NCI-H460 (cell line): ENCODE measurements at regions not wholly inside any gene's neighbourhood (a gene's known extent, or its start where the extent isn't known, plus 50 kb on each side); places are given as distances from the start of the nearest gene placed in this dataset.
"Not testable (repeated sequence)": the region's sequence is repeated elsewhere in the genome, so short reads cannot be mapped to it uniquely, and the experiment has no call there.

Source experiments
- DNase-seq: peaks from one replicate; pipeline ENCODE4 v3.0.0-alpha.2; 2016; ENCODE audit warnings: low read depth; ENCODE audit errors: extremely low read depth

DNA sequence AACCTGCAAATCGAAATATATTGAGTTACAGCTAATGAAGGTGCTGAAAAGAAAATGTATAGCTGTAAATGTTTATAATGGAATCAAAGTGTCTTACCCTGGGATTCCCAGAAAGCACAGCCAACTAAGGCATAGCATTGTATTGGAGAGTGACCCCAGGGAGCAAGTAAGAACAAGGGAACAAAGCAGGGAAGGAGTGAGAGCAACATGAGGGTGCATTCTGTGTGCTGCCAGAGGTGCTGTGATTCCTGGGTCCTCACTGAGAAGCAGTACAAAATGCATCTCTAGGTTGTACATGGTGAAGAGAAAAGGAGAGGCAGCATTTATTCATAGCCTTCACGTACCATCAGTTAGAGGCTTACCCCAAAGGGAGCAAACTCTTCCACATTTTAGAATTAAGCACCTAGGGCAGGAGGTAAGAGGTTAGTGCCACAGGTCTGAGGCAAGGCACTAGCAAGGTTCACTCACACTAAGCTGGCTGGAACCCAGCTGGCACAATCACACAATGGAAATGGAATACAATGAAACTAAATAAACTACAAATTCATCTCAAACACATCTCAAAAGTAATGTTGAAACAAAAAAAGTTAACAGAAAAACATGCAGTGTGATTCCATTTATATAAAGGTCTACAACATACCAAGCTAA lies 151.5 kb upstream of the C2CD4B start:
- no peak for DNase-seq

DNA sequence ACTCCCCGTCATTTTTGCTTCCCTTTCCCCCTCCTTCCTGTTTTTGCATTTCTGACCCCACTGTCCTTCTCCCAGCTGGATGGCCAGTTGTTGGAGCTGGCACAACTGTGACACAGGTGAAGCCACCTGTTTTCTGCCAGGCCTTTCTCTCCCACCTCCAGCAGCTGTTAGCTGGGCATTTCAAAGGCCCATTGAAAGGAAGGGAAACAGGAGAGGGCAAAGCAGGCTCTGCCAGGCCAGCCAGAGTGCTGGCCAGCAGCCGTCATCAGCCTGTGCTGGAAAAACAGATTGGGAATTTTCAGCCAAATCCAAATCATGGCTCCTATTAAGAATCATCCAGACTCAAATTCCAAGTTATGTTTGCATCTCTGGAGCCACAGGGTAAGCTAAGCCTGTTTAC lies 155.2 kb upstream of the C2CD4B start:
- no peak for DNase-seq

DNA sequence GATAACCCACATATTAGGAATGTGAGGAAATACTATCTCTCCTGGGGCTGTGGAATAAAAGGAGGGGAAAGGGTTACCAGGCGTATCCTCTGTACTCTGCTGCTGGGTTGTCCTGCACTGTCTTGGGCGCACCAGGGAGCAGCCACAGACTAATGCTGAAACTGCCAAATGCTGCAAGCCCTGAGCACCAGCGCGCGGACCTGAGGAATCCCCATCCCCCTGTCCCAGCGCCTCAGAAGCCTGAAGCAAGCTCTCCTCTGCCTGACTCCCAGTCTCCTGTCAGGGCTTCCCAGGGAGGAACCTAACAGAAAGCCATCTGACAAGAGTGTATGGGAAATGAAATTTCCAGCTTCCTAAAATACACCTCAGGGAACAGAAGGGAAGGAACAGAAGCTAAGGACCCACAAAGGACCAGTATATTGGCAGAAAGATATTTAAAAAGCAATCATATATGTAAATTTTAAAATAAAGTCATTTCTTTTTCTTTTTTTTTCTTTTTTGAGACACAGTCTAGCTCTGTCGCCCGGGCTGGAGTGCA lies 158.3 kb upstream of the C2CD4B start:
- no peak for DNase-seq

DNA sequence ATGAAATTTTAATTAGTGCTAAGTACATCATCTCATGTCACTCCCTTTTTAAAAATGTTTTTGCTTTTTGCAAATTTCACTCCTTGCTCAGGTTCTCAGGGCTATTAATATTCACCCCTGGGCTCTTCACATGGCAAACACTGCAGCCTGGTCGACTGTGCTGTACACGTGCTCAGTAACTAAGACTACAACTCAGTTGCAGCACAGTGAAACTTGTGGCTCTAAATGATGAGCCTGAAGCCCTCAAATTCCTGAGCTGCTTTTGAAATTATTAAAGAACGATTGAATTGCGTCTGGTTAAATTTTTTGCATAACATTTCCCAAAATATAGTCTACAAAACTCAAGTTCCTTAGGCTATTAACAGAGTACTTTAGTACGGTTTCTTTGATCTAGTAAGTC lies 159.3 kb upstream of the C2CD4B start:
- DNase-seq, result no peak

DNA sequence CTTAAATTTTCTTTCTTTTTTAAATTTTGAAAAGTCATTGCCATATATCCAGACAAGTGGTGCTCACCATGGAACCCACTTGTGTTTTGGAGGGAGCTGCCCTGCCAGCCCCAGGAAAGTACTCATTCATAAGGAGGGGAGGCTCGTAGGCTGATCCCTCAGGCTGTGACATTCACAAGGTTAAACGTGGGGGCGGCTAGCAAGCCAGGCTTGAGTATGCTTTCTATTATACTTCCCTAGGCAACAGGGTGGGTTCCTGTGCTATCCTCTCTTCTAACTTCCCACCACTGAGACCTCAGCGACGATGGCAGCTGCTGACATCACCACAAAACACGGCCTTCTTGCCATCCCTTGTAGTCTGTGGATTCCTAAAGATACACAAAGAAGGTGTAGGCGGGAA lies 160.5 kb upstream of the C2CD4B start:
- DNase-seq, result no peak

DNA sequence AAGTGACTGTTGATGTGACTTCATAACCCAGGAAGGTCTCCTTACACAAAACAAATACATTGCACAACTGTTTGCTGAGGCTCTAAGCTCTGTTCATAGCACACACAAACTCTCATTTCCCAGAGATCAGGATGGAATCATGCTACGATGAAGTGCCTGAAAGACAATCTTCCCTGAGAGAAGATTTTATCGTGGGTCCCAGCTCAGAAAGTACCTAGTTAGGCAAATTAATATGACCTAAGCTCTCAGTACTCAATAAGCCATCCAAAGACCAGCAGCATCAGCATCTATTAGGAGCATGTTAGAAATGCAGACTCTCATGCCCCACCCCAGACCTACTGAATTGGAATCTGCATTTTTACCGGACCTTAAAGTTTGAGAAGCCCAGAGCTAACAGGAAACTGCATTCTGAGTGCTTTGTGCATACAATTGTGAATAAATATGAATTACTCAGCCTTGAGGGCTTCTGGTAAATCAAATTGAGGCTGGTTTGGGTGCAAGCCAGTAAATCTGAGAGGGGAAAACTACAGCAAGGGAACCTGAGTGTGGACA lies 161.5 kb upstream of the C2CD4B start:
- no peak for DNase-seq

DNA sequence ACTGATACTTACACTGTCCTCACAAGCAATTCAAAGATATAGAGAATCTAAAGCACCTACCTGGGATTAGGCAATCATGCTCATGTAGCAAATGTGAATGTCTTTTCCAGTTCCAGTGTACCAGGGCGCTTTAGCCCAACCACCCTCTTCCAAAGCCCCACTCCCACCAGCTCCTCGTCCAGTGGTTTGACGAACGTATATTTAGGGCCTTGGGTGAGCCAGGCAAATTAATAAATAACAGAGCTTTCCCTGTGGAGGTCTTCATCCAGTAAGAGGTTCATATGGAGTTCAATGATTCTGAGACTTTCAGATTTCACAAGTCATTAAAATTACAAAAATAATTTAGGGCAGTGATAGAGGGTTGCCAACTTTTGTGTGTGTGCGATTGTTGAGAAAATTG lies 162.3 kb upstream of the C2CD4B start:
- DNase-seq, result no peak

DNA sequence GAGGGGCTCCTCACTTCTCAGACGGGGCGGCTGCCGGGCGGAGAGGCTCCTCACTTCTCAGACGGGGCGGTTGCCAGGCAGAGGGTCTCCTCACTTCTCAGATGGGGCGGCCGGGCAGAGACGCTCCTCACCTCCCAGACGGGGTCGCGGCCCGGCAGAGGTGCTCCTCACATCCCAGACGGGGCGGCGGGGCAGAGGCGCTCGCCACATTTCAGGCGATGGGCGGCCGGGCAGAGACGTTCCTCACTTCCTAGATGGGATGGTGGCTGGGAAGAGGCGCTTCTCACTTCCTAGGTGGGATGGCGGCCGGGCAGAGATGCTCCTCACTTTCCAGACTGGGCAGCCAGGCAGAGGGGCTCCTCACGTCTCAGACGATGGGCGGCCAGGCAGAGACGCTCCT lies 167.4 kb upstream of the C2CD4B start:
- not testable (repeated sequence) for DNase-seq

DNA sequence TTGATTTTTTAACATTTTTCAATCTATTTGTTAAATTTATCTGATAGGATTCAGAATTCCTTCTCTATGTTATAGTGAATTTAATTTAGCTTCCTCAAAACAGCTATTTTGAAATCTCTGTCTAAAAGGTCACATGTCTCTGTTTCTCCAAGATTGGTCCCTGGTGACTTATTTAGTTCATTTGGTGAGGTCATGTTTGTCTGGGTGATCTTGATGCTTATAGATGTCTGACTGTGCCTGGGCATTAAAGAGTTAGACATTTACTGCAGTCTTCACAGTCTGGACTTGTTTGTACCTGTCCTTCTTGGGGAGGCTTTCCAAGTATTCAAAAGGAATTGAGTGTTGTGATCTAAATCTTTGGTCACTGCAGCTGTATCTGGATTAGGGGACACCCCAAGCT lies 169.5 kb upstream of the C2CD4B start:
- no peak for DNase-seq

DNA sequence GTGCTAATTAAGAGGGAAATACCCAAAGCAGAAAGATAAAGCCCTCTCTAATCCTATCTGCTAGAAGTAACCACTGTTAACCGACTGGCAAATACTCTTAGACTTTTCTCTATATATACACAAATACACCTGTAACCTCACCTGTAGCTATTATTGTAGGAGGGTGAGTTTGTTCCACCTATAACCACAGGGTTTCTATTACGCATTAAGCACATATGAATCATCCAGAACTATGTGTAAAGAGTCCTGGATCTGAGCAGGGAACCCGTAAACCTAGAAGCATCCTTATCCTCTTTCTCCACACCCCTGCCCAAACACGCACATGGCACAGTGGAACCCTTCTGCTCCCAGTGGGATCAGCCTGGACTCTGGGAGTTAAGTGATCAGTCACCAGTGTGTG lies 172.8 kb upstream of the C2CD4B start:
- no peak for DNase-seq

DNA sequence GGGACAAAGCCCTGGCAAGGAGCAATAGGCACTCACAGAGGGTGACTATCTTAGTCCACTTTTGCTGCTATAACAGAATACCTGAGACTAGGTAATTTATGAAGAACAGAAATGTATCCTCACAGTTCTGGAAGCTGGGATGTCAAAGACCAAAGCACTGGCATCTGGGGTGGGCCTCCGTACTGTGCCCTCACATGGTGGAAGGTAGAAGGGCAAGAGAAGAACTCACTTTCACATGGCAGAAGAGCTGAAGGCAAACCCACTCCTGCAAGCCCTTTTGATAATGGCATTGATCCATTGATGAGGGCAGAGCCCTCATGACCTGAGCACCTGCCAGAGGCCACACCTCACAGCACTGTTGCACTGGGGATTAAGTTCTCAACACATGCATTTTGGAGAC lies 173.4 kb upstream of the C2CD4B start:
- DNase-seq, result no peak

DNA sequence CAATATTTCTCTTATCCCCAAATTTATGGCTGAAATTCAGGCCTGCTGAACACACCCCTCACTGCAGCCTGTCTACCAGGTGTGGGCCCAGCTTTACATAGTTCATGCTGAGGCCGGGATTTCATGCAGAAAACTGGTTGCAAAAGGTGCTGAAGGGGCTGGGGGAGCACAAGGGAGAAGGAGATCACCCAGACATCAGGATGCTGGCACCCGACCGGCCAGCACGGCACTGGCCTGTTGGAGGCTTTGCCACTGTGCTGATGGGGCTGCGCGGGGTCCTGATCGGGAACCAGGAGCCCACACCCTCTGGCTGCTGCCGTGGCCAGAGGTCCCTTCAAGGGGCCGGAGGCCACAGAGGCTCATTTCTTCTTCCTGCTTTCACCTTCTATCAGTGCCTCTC lies 177.9 kb upstream of the C2CD4B start:
- DNase-seq, result no peak

DNA sequence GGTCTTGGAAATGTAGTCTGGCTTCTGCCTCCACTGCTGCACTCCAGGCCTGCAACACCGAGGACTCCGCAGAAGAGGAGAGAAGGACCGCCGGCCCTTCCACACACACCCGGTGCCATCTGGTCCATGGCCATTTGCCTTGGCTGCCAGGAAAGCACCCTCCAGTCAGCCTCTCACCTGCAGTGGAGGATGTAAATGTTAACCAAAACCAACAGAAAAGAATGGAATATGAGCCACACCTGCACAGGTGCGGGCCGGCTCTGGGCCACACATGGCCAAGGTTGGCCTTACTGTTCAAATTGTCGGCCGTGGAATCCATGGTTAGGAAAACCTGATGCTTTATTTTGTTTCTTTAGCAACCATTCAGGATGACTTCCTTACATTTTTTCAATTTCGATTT lies 178.3 kb upstream of the C2CD4B start:
- DNase-seq, result no peak

DNA sequence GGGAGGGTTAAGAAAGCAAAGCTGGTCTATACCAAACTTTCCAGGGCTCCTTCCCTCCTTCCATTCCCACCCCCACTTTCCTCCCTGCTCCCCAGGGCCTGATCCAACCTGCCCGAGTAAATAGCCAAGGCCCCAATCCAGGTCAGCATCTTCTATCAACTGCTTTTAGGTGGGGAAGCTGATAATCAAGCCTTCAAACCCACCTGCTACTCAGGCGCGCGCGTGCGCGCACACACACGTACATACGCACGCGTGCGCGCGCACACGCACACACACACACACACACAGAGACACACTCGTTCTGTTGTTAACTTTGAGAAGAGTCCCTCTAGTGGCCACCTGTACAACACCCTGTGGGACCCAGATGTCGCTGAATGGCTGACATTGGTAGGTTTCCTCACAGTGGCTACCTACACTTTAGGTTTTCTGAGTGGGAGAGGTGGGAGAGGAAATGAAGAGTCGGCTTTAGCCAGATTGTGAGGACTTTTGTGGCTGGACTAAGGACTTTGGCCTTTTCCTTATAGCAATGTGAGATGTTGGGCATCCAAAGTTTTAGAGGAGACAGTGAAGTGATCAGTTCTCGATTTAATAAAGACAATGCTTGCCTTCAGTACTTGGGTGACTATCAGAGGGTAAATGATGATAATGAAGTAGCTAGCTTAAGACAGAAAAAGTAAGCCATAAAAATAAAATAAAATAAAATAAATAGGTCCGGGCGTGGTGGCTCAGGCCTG lies 179.9 kb upstream of the C2CD4B start:
- DNase-seq, result peak; percentile 75

DNA sequence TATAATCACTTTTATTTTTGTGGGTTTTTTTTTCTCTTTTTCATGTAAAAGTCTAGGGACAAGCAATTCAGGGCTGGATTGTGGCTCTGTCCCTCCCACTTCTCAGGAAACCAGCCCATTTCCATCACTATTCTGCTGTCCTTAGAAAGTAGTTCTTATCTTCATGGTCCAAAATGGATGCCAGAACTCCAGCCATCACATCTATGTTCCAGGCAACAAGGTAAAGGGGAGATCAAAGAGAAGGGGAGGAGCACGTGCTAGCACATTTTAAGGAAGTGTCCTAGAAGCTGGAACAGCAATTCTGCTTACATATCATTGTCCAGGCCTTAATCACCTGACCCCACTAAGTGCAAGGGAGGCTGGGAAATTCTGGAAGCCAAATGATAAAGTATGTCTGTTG lies 181.1 kb upstream of the C2CD4B start:
- no peak for DNase-seq

DNA sequence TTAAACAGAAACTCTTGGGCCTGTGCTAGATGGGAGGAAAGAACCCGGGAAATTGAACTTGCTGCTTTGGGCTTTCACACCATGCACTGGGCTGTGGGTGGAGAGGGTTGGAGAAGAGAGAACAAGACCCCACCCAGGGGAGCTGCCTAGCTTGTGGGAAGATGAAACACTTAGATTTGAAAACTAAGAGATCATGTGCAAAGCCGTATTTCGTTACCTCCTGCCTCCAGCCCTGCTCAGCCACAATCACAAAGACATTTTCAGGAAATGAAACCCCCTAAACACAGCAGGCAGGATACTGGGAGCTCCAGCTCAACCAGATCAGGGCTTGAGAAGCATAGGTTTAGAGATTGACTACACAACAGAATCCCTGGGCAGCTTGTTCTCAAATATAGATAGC lies 183.0 kb upstream of the C2CD4B start:
- no peak for DNase-seq

DNA sequence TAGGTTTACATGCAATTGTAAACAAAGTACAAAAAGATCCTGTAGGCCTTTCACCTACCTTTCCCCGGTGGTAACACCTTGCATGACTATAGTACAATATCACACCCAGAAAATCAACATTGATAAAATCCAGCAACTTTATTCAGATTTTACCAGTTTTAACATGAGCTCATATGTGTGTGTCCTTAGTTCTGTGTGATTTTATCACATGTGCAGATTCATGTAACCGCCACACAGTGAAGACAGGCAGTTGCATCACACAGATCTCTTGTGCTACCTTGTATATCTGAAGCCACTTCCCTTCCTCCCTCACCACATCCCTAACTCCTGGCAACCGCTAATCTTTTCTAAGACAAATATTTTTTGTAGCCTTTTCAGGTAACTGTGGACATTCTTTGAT lies 183.5 kb upstream of the C2CD4B start:
- no peak for DNase-seq

DNA sequence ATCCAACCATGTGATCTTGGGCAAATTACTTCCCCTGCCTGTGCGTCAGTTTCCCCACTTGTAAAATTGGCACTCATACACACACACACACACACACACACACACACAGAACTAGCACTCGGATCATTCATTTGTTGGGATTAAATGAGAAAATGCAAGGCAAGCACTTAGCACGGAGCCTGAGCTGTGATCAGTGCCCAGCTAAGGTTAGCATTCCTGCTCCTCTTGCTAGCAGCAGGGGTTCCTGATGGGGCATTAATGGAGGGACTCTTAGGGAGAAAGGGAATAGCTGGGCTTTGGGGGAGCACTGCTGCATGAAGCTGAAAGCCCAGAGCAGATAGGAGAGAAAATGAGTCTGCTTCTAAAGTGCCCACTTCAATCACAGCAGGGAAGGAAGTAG lies 187.7 kb upstream of the C2CD4B start:
- DNase-seq, result no peak

DNA sequence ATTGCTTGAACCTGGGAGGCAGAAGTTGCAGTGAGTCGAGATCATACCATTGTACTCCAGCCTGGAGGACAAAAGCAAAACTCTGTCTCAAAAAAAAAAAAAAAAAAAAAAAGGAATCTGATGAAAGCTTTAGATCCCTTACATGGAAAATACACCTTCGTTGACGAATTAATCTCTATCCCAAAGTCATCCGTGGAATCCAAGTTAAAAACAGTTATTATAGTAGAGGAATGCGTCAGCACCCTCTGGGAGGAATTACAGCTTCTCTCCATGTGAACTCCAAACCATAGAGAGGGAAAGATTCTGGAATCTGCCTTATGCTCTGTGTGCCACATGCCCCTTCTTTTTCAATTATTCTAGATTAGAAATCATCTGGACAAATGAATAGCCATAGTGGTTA lies 192.3 kb upstream of the C2CD4B start:
- DNase-seq, result no peak

DNA sequence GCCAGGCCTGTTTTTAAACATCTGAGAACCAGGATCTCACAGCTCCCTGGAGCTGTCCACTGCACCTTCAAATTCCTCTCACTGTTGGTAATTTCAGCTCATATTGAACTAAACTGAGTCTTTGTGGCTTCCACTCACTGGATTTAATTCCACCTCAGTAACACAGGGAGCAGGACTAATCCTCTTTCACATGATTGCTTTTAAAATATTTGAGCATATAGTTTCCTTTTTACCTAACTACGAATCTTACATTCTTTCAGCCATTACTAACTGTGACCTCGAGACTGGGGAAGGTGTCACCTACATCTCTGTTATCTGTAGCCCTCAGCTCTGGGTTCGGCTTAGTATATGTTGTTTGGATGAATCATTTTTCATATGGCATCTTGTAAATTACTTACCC lies 194.3 kb upstream of the C2CD4B start:
- no peak for DNase-seq

DNA sequence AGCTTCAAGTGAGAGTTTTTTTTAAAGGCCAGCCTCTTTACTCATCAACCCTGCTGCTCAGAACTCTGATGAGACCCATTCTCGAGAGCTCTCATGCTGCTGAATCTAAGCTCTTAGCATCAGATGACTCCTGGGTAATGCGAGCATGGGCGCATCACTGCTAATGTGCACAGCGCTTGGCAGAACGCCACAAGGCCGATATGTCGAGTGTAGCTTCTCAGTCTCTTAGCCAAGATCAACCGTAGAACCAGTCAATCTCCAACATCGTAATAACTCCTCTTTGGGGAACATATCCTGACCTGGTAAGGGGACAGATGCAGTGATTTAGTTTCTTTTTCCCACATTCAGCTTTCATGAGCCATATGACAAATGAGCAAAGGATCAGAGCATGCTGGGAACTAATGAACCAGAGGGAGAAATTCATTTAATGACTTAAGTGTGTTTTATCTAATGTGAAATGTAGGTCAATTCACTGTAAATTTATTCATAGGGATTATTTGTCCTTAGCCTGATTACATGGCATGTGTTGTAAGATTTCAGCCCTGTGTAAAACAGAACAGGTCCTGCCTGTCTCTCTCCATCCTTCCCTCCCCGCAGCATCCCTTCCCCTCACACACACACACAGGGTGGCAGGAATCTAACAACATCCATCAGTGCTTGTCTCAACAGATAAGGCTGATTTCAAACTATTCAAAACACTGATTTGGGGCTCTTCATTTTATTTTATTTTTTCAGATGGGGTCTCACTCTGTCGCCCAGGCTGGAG lies 195.4 kb upstream of the C2CD4B start:
- no peak for DNase-seq
